Right hindlimb (tissue), 1 donor: ENCODE measurements at regions not wholly inside any gene's neighbourhood (a gene's known extent, or its start where the extent isn't known, plus 50 kb on each side); places are given as distances from the start of the nearest gene placed in this dataset.

ENCODE experiments used
- DNase-seq: peaks from one replicate; pipeline ENCODE4 v3.0.0-alpha.2; 2018

GRCh38 chr7:116423499-116423898 lies 76.0 kb upstream of the CAV2 start:
- DNase-seq = no peak

DNA sequence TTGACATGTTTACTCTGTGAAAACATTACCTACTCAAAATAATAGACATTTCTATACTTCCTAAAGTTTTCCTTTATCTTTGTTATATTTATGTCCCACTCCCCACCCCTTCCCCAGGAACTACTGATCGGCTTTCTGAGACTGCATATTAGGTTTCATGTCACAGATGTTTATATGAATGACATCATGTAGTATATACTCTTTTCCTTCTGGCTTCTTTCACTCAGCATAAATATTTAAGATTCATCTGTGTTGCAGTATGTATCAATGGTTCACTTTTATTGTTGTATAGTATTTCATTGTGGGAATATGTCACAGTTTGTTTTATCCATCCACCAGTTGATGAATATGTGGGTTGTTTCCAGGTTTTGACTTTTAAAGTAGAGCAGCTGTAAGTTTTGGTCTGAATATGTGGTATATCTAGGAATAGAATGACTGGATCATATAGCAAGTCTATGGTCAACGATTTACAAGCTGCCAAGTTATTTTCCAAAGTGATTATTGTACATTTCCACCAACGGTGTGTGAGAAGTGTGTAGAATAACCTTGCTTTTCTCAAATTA lies 73.8 kb upstream of the CAV2 start:
- DNase-seq = no peak

- DNase-seq = no peak
Measured at GRCh38 chr7:116426428-116427156, 72.9 kb upstream of the CAV2 start.

- no peak for DNase-seq
Measured at GRCh38 chr7:116429986-116430619, 69.4 kb upstream of the CAV2 start.

DNA sequence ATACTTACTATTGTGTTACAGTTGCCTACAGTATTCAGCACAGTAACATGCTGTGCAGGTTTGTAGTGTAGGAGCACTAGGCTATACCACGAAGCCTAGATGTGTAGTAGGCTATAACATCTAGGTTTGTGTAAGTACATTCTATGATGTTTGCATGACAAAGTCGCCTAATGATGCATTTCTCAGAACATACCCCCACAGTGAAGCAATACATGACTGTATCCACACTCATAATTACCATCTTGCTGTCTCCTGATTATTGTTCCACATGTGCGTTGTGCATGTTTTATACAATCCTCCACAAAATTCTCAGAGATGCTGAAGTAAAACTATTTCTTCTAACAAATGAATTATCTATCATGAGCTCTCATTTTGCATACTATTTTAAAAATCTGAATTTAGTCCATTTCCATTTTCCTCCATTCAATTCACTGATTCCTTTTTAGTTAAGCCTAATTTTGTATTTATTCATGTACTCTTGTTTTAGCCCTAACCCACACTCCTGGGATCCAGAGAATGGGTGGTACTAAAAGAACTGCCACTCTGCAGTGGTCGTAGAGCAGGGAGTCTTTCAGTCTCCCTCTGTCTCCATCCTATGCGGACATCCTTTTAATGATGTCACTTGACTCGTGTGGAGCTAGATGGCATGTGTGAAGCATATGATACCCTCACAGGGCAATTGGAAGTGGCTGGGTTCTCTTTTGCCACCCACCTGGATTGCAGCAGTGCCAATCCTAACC lies 67.6 kb upstream of the CAV2 start:
- no peak for DNase-seq

GRCh38 chr7:116432527-116432916 lies 67.0 kb upstream of the CAV2 start:
- no peak for DNase-seq

- DNase-seq = no peak
Measured at GRCh38 chr7:116433246-116433645, 66.3 kb upstream of the CAV2 start.

- no peak for DNase-seq
Measured at GRCh38 chr7:116434820-116435341, 64.7 kb upstream of the CAV2 start.

DNA sequence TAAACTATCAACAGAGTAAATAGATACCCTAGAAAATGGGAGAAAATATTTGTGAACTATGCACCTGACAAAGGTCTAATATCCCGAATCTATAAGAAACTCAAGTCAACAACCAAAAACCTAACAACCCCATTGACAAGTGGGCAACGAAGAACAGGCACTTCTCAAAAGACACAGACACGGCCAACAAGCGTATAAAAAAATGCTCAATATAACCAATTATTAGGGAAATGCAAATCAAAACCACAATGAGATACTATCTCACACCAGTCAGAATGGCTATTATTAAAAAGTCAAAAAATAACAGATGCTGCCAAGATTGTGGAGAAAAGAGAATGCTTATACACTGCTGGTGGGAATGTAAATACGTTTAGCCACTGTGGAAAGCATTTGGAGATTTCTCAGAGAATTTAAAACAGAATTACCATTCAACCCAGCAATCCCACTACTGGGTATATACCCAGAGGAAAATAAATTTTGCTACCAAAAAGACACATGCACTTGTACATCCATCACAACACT lies 63.2 kb upstream of the CAV2 start:
- DNase-seq = no peak

- no peak for DNase-seq
Measured at GRCh38 chr7:116438267-116438666, 61.3 kb upstream of the CAV2 start.

DNA sequence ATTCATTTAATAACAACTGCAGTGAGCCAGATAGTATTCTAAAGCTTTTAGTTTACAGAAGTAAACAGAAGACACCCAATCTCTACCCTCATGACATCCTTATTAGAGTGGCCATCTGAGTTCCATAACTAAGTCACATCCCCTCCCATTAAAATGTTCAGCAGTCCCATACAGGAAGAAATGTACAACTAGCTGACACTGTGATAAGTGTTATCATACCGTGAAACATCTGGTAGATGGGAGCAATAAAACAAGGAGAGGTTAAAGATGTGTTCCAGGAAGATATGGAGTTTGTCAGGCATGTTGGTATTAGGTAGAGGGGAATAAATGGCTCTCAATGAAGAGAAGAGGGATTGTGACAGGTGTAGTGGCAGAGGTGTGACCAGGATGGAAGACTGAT lies 60.5 kb upstream of the CAV2 start:
- DNase-seq = no peak

DNA sequence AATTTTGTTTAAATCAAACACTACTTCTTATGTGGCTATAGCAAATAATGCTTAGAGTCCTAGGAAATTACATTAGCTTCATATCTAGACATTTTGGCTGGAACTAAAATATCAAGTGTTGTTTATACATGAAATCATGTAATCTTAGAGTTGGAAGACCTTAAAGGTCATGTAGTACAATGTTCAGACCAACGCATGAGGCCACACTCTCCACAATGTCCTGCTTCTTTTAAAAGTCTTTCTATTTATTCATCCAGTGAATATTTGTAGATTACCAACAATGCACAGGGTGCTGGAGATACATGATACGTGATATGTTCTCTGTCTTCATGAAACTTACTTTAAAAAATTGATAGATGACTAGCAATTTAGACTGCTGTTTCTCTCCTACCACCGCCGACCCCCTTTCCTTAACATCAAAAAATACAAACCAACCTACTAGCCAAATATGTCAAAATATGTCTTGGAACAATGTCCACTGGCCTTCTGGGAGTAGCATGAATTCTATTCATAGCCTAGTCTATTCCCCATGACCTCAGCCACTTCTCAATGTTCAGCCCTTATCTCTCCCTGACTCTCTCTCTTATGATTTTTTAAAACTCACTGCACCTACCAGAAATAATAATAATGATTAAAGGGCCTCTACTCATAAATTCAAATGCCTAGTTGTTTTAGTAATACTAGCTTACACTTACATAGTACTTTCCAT lies 59.5 kb upstream of the CAV2 start:
- no peak for DNase-seq

- DNase-seq = no peak
Measured at GRCh38 chr7:116441534-116441933, 58.0 kb upstream of the CAV2 start.

DNA sequence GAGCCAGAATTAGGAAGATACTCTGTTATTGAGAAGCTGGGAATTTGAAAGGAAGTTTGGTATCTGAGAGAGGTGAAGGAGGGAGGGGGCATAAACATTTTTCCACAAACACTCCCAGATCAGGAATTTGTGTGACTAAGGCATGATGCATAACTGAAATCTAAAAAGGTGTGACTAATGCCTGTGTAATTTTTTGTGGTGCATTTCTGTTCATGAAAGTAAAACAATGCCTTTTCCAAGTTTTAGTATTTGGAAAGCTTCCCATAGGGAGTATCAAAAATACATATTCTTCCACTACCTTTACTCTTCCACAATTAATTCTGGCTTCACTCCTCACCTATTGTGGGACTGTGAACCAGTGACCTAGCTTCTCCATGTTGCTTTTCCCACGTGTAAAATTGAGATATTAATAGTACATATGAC lies 56.4 kb upstream of the CAV2 start:
- DNase-seq = no peak

DNA sequence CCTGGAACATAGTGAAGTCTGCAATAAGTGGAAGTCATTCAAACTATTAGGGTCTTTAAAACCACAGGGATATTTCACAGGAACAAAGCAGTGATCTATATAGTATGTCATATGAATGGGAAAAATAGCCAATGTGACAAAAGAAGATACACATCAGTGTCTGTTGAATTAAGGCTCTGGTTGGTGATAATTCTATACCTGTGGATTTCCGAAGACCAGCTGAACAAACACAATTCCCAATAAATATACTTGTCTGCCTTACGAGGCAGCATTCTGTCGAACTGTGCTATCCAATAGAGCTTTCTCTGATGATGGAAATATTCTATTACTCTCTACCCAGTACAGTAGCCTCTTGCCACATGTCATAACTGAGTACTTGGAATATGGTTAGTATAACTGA lies 55.9 kb upstream of the CAV2 start:
- no peak for DNase-seq

GRCh38 chr7:116445447-116446211 lies 53.9 kb upstream of the CAV2 start:
- DNase-seq = no peak

- DNase-seq = no peak
Measured at GRCh38 chr7:116446212-116446855, 53.2 kb upstream of the CAV2 start.

- DNase-seq = no peak
Measured at GRCh38 chr7:116447436-116447835, 52.1 kb upstream of the CAV2 start.

DNA sequence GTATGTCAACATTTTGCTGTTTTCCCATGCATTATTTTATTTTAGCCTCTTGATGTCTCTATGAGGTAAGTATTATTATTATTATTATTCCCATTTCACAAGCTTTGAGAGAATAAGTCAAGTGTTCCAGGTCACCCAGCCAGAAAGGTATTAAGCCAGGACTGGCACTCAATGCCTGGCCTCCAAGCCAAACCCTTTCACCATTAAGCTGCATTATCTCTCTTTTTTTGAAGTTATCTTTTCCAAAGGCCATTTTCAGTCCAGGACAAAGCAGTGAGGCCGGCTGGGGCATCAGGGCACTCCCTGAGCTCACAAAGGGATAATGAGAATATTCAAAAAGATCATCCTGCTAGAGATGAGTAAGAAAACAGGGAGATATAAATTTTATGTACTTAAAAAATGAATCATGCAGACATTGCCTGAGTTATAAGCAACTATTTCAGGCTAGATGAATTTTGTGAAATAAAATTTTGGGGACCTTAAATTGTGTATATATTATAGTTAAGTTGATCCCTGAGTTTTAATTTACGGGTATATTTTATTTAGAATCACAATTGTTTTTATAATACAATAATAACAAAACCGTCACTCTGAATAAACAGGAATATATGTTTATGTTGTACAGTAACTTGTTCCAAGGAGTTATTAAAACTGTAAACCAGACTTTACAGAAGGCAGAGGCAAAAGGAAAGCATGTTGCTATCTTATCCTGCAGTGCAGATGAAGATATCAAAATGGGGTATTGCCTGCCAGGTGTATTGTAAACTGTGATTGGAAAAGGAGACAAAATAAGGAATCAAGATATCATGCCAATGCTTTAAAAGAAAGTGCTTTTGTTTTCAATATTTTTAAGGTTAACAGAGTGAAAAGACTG lies 51.3 kb upstream of the CAV2 start:
- no peak for DNase-seq

DNA sequence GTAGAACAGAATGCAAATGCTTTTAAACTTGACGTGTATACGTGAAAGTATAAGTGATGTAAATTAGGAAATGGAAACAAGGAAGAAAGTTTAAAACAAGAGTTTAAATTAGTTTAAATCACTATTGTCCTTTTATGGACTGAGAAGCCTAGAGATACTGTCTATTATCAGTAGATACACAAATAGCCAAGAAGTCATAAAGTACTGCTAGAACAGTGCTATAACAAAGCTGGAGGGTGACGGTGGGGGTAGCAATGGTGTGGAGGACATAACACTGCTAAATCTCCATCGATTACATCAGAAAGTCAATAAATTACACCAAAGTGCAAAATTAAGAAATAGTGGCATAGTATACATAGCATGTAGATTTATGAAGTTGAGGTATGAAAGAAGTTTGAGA lies 50.1 kb upstream of the CAV2 start:
- DNase-seq = no peak
